Keratinocyte (primary cell): ENCODE measurements at regions not wholly inside any gene's neighbourhood (a gene's known extent, or its start where the extent isn't known, plus 50 kb on each side); places are given as distances from the start of the nearest gene placed in this dataset.

Experiments
- DNase-seq: peaks from one replicate; pipeline ENCODE4 v3.0.0-alpha.2; 2011; ENCODE audit warnings: low read depth, missing footprints, low spot score
- FAIRE-seq: peaks from 2 replicates; lab custom pipeline; 2011; peaks lifted over from hg19 to GRCh38; lab: Jason Lieb, UNC
- H2AFZ ChIP-seq: 2 replicates; pipeline ENCODE4 v1.6.0; 2012; ENCODE audit warnings: low read length, control low read depth, inconsistent platforms; ENCODE audit not compliant: control insufficient read depth
- H3K27ac ChIP-seq: 2 replicates; pipeline ENCODE4 v1.5.1; 2011; ENCODE audit warnings: low read length; ENCODE audit not compliant: control insufficient read depth, insufficient read depth
- H3K27me3 ChIP-seq: 3 replicates; pipeline ENCODE4 v1.6.0; 2011; ENCODE audit warnings: low read length; ENCODE audit not compliant: control insufficient read depth, insufficient read depth; ENCODE audit errors: extremely low read depth
- H3K36me3 ChIP-seq, 2 experiments: 2 replicates in 1 of 2; 3 replicates in 1 of 2; pipeline ENCODE4 v1.5.1; 2011; ENCODE audit warnings: low read length in 2 of 2, mild to moderate bottlenecking in 1 of 2; ENCODE audit not compliant: control insufficient read depth in 2 of 2, insufficient read depth in 2 of 2; ENCODE audit errors: extremely low read depth in 1 of 2
- H3K4me1 ChIP-seq: 3 replicates; pipeline ENCODE4 v1.5.1; 2011; ENCODE audit warnings: low read length; ENCODE audit not compliant: control insufficient read depth, insufficient read depth; ENCODE audit errors: extremely low read depth
- H3K4me2 ChIP-seq: 3 replicates; pipeline ENCODE4 v1.6.0; 2011; ENCODE audit warnings: low read depth, low read length; ENCODE audit not compliant: control insufficient read depth, insufficient read depth; ENCODE audit errors: extremely low read depth
- H3K4me3 ChIP-seq, 3 experiments: fragments of 200-600 bp in 1 of 3; sonication (generic) in 1 of 3; 2 replicates in 2 of 3; 3 replicates in 1 of 3; pipeline ENCODE4 v1.5.1; 2011 to 2016; ENCODE audit warnings: low read length in 3 of 3, mild to moderate bottlenecking in 3 of 3, control low read depth in 2 of 3, inconsistent platforms in 1 of 3, low read depth in 1 of 3, mixed read lengths in 1 of 3, mixed run types in 1 of 3, moderate library complexity in 1 of 3; ENCODE audit not compliant: control insufficient read depth in 2 of 3, insufficient read depth in 2 of 3; ENCODE audit errors: extremely low read depth in 1 of 3
- H3K79me2 ChIP-seq: 2 replicates; pipeline ENCODE4 v1.6.0; 2012; ENCODE audit warnings: low read length; ENCODE audit not compliant: control insufficient read depth, insufficient read depth
- H3K9ac ChIP-seq: 3 replicates; pipeline ENCODE4 v1.6.0; 2011; ENCODE audit warnings: low read length; ENCODE audit not compliant: control insufficient read depth, insufficient read depth; ENCODE audit errors: extremely low read depth
- H3K9me1 ChIP-seq: 3 replicates; pipeline ENCODE4 v1.6.0; 2011; ENCODE audit warnings: low read length; ENCODE audit not compliant: control insufficient read depth, insufficient read depth; ENCODE audit errors: extremely low read depth
- H3K9me3 ChIP-seq: 2 replicates; pipeline ENCODE4 v1.5.1; 2012; ENCODE audit warnings: low read depth, low read length; ENCODE audit not compliant: control insufficient read depth
- H4K20me1 ChIP-seq: 3 replicates; pipeline ENCODE4 v1.6.0; 2011; ENCODE audit warnings: low read length; ENCODE audit not compliant: control insufficient read depth, insufficient read depth; ENCODE audit errors: extremely low read depth
- CTCF ChIP-seq, 3 experiments: IDR thresholded peaks in 1 of 3; conservative IDR thresholded peaks in 1 of 3; optimal IDR thresholded peaks in 1 of 3; 2 replicates in 2 of 3; 3 replicates in 1 of 3; pipeline versions ENCODE3 to v1.5.1; 2011; ENCODE audit warnings: low read length in 3 of 3, mild to moderate bottlenecking in 3 of 3, moderate library complexity in 2 of 3, control low read depth in 1 of 3, inconsistent platforms in 1 of 3; ENCODE audit not compliant: insufficient read depth in 2 of 3; ENCODE audit errors: extremely low read depth in 1 of 3
- EZH2 ChIP-seq: IDR thresholded peaks from one replicate; pipeline ENCODE4 v1.6.1; 2012; ENCODE audit warnings: inconsistent platforms, mild to moderate bottlenecking, low read length, moderate library complexity
- dilution Hi-C: fragments of 300-500 bp; cut with MboI; formaldehyde crosslinking; loops from one replicate; pipeline ENCODE4 v1.7.0; 2020; ENCODE audit warnings: low sequenced_read_pairs; ENCODE audit not compliant: extremely low pct_ligation_motif_present

DNA sequence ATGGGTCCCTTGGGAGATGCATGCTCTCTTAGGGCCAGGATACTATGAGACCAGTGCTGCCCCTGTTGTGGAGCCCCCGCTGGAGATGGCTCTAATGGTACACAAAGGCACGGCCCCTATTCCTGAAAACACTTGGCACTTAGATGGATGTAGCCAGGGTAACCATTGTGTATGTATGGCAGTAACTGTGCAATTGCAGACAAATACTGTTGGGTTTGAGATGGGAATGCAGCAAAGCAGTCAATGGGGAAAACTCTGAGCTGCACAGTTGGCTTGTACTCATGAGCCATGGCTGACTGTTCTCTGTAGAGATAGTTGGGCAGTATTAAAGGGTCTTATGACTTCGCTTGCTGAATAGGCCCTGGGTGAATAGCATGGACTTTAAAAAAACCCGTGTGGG is 67.9 kb upstream of the NPAP1 start:
- no peaks in the 10 kb centered on the region for H4K20me1 ChIP-seq

DNA sequence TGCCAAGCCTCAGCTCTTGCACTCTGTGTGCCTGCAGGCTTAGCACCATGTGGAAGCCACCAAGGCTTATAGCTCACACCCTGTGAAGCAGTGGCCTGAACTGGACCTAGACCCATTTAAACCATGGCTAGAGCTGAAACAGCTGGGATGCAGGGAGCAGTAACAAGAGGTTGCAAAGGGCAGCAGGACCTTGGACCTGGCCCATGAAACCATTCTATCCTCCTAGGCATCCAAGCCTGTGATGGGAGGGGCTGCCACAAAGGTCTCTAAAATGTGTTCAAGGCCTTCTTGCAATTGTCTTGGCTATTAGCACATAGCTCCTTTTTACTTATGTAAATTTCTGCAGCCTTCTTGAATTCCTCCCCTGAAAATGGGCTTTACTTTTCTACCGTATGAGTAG is 57.9 kb upstream of the NPAP1 start:
- no peak overlapping the region for H3K27ac ChIP-seq

More for the DNA sequence above, 67.9 kb upstream of the NPAP1 start:
- no peak for FAIRE-seq
- Histone ChIP-seq H3K4me2 (no peak overlapping the region), H3K9me3 (peaks cover 2% of the 10 kb centered on the region), H3K9ac (no peak overlapping the region), H3K9me1 (no peaks in the 10 kb centered on the region), H3K79me2 (no peaks in the 10 kb centered on the region), H3K27me3 (no peaks in the 10 kb centered on the region), H3K27ac (no peak overlapping the region), H3K36me3 (no peaks in the 10 kb centered on the region), H2AFZ (no peak overlapping the region), H3K4me1 (no peaks in the 10 kb centered on the region), H3K4me3 (no peak overlapping the region)
- dilution Hi-C loops: no loop called here
- DNase-seq: no peak
- TF ChIP-seq EZH2: no peak
- TF ChIP-seq CTCF (optimal IDR thresholded peaks at IDR 0.05 in 1 of 3, IDR thresholded peaks at IDR 0.05 in 1 of 3, conservative IDR thresholded peaks at IDR 0.05 in 1 of 3; ENCODE audit: extremely low read depth in 1 of 3, insufficient read depth in 2 of 3, low read length in 3 of 3): no peak

More for the DNA sequence above, 57.9 kb upstream of the NPAP1 start:
- Histone ChIP-seq H3K4me3 (no peak overlapping the region), H3K27me3 (no peaks in the 10 kb centered on the region), H3K79me2 (no peaks in the 10 kb centered on the region), H3K9me1 (no peaks in the 10 kb centered on the region), H3K4me1 (no peaks in the 10 kb centered on the region), H3K9me3 (peaks cover 7% of the 10 kb centered on the region), H4K20me1 (no peaks in the 10 kb centered on the region), H3K9ac (no peak overlapping the region), H3K36me3 (no peaks in the 10 kb centered on the region), H2AFZ (no peak overlapping the region), H3K4me2 (no peak overlapping the region)
- dilution Hi-C loops: no loop called here
- DNase-seq (no peak), FAIRE-seq (no peak)
- TF ChIP-seq EZH2 (no peak), CTCF (optimal IDR thresholded peaks at IDR 0.05 in 1 of 3, IDR thresholded peaks at IDR 0.05 in 1 of 3, conservative IDR thresholded peaks at IDR 0.05 in 1 of 3; ENCODE audit: extremely low read depth in 1 of 3, insufficient read depth in 2 of 3, low read length in 3 of 3) (no peak)
